ENCODE measurements at regions not wholly inside any gene's neighbourhood (a gene's known extent, or its start where the extent isn't known, plus 50 kb on each side); places are given as distances from the start of the nearest gene placed in this dataset.

GRCh38 chr4:30294295-30294694 is 425.9 kb upstream of the PCDH7 start:
- Histone ChIP-seq H4K20me1 (ENCODE audit: insufficient read depth) (no peaks in the 10 kb centered on the region), H2AFZ (no peak overlapping the region), H3F3A (ENCODE audit: insufficient read depth, low read depth) (no peaks in the 10 kb centered on the region), H3K36me3 (ENCODE audit: low read depth) (no peaks in the 10 kb centered on the region), H3K79me2 (ENCODE audit: low read depth) (no peaks in the 10 kb centered on the region), H3K9me2 (ENCODE audit: insufficient read depth) (no peaks in the 10 kb centered on the region), H3K4me3 (no peak overlapping the region), H3K27me3 (ENCODE audit: insufficient read depth, low read depth) (no peaks in the 10 kb centered on the region), H3K27ac (no peak overlapping the region), H3K9me3 (ENCODE audit: insufficient read depth, low read depth) (no peaks in the 10 kb centered on the region), H3K4me2 (no peak overlapping the region), H3K4me1 (replicated peaks; ENCODE audit: insufficient read depth) (no peaks in the 10 kb centered on the region)
- no peak for DNase-seq
- ChIA-PET POLR2A (ENCODE audit: unreplicated experiment) (no interaction called here), CTCF (interaction anchor here (0.6 kb wide), 1 partner anchor 42 kb away, joined by 3 read pairs; no protein-coding TSS in a partner anchor)
- BruUV-seq (replicated peaks), result no TSS peak
- intact Hi-C loops (cut with micrococcal nuclease; ENCODE audit: unreplicated experiment), result no loop called here
- no peak for TF ChIP-seq EZH2 (IDR thresholded peaks at IDR 0.05; ENCODE audit: low read depth)
- TF ChIP-seq, protein P1, sequence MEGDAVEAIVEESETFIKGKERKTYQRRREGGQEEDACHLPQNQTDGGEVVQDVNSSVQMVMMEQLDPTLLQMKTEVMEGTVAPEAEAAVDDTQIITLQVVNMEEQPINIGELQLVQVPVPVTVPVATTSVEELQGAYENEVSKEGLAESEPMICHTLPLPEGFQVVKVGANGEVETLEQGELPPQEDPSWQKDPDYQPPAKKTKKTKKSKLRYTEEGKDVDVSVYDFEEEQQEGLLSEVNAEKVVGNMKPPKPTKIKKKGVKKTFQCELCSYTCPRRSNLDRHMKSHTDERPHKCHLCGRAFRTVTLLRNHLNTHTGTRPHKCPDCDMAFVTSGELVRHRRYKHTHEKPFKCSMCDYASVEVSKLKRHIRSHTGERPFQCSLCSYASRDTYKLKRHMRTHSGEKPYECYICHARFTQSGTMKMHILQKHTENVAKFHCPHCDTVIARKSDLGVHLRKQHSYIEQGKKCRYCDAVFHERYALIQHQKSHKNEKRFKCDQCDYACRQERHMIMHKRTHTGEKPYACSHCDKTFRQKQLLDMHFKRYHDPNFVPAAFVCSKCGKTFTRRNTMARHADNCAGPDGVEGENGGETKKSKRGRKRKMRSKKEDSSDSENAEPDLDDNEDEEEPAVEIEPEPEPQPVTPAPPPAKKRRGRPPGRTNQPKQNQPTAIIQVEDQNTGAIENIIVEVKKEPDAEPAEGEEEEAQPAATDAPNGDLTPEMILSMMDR (conservative IDR thresholded peaks at IDR 0.05), result no peak

- POLR2A ChIA-PET (ENCODE audit: unreplicated experiment), result no interaction called here
Measured at GRCh38 chr4:30295652-30296051, 424.5 kb upstream of the PCDH7 start.

GRCh38 chr4:30314001-30314400 is 406.2 kb upstream of the PCDH7 start:
- TF ChIP-seq, protein P1 (conservative IDR thresholded peaks at IDR 0.05), result no peak
- no peak for TF ChIP-seq EZH2 (IDR thresholded peaks at IDR 0.05; ENCODE audit: low read depth)
- no peak for DNase-seq
- CTCF ChIA-PET, result no interaction called here

More at GRCh38 chr4:30295652-30296051, 424.5 kb upstream of the PCDH7 start:
- H3K79me2 ChIP-seq (ENCODE audit: low read depth), result no peaks in the 10 kb centered on the region
- no peaks in the 10 kb centered on the region for H4K20me1 ChIP-seq (ENCODE audit: insufficient read depth)
- TF ChIP-seq EZH2 (IDR thresholded peaks at IDR 0.05; ENCODE audit: low read depth), result no peak
- TF ChIP-seq, protein P1 (conservative IDR thresholded peaks at IDR 0.05), result no peak
- intact Hi-C loops (cut with micrococcal nuclease; ENCODE audit: unreplicated experiment), result no loop called here
- H3K36me3 ChIP-seq (ENCODE audit: low read depth), result no peaks in the 10 kb centered on the region
- H3K4me1 ChIP-seq (replicated peaks; ENCODE audit: insufficient read depth), result no peaks in the 10 kb centered on the region
- H3K27me3 ChIP-seq (ENCODE audit: insufficient read depth, low read depth), result no peaks in the 10 kb centered on the region
- DNase-seq, result no peak
- no peak overlapping the region for H3K4me3 ChIP-seq
- no peaks in the 10 kb centered on the region for H3F3A ChIP-seq (ENCODE audit: insufficient read depth, low read depth)
- H3K9me2 ChIP-seq (ENCODE audit: insufficient read depth), result no peaks in the 10 kb centered on the region; the same call in 1 of the 2 replicates
- no TSS peak for BruUV-seq (replicated peaks)
- no peak overlapping the region for H3K4me2 ChIP-seq
- no peak overlapping the region for H2AFZ ChIP-seq
- CTCF ChIA-PET, result no interaction called here
- no peak overlapping the region for H3K27ac ChIP-seq
- no peaks in the 10 kb centered on the region for H3K9me3 ChIP-seq (ENCODE audit: insufficient read depth, low read depth)

More at GRCh38 chr4:30314001-30314400, 406.2 kb upstream of the PCDH7 start:
- POLR2A ChIA-PET (ENCODE audit: unreplicated experiment), result no interaction called here
- intact Hi-C loops (cut with micrococcal nuclease; ENCODE audit: unreplicated experiment), result no loop called here
- H3K9me2 ChIP-seq (ENCODE audit: insufficient read depth), result no peaks in the 10 kb centered on the region
- no peaks in the 10 kb centered on the region for H3K79me2 ChIP-seq (ENCODE audit: low read depth)
- H3K4me1 ChIP-seq (replicated peaks; ENCODE audit: insufficient read depth), result no peaks in the 10 kb centered on the region
- H4K20me1 ChIP-seq (ENCODE audit: insufficient read depth), result no peaks in the 10 kb centered on the region
- no peak overlapping the region for H2AFZ ChIP-seq
- H3K4me2 ChIP-seq, result no peak overlapping the region
- no peak overlapping the region for H3K27ac ChIP-seq
- no peaks in the 10 kb centered on the region for H3F3A ChIP-seq (ENCODE audit: insufficient read depth, low read depth)
- H3K27me3 ChIP-seq (ENCODE audit: insufficient read depth, low read depth), result no peaks in the 10 kb centered on the region
- H3K36me3 ChIP-seq (ENCODE audit: low read depth), result no peaks in the 10 kb centered on the region
- H3K9me3 ChIP-seq (ENCODE audit: insufficient read depth, low read depth), result no peaks in the 10 kb centered on the region
- BruUV-seq (replicated peaks), result no TSS peak
- H3K4me3 ChIP-seq, result no peak overlapping the region
